CD14-positive monocyte (primary cell): ENCODE measurements at regions not wholly inside any gene's neighbourhood (a gene's known extent, or its start where the extent isn't known, plus 50 kb on each side); places are given as distances from the start of the nearest gene placed in this dataset.
"Not testable (repeated sequence)": the region's sequence is repeated elsewhere in the genome, so short reads cannot be mapped to it uniquely, and the experiment has no call there.

ENCODE experiments used
- DNase-seq, 3 donors: peaks; one replicate each; pipeline ENCODE4 v3.0.0-alpha.2; 2011 to 2022
- H2AFZ ChIP-seq: 2 replicates; pipeline ENCODE4 v1.6.0; 2012; ENCODE audit warnings: mild to moderate bottlenecking, low read depth, low read length, inconsistent platforms; ENCODE audit not compliant: insufficient read depth, poor library complexity, severe bottlenecking
- H3K27ac ChIP-seq, 2 donors: 1 replicate in 1 of 2; 2 replicates in 1 of 2; pipeline ENCODE4 v1.5.1; 2012 to 2013; ENCODE audit warnings: low read length in 2 of 2, control low read depth in 1 of 2, inconsistent platforms in 1 of 2, low read depth in 1 of 2, mild to moderate bottlenecking in 1 of 2
- H3K27me3 ChIP-seq, 2 donors: one replicate each; pipeline versions ENCODE4 v1.6.0 to v1.6.1; 2011 to 2013; ENCODE audit warnings: low read length in 2 of 2; ENCODE audit not compliant: control insufficient read depth in 2 of 2, insufficient read depth in 2 of 2
- H3K36me3 ChIP-seq, 2 donors: replicated peaks in 1 of 2; 1 replicate in 1 of 2; 2 replicates in 1 of 2; pipeline versions ENCODE4 v1.5.1 to v1.6.1; 2012 to 2013; ENCODE audit warnings: low read length in 2 of 2, control low read depth in 1 of 2, inconsistent platforms in 1 of 2, mild to moderate bottlenecking in 1 of 2; ENCODE audit not compliant: insufficient read depth in 2 of 2, control insufficient read depth in 1 of 2
- H3K4me1 ChIP-seq, 2 donors: 1 replicate in 1 of 2; 2 replicates in 1 of 2; pipeline versions ENCODE4 v1.5.1 to v1.6.1; 2012 to 2013; ENCODE audit warnings: low read length in 2 of 2, control low read depth in 1 of 2, inconsistent platforms in 1 of 2, mild to moderate bottlenecking in 1 of 2, moderate library complexity in 1 of 2; ENCODE audit not compliant: insufficient read depth in 2 of 2, control insufficient read depth in 1 of 2
- H3K4me2 ChIP-seq: replicated peaks from 2 replicates; pipeline ENCODE3; 2012; ENCODE audit warnings: low read length, moderate library complexity, mild to moderate bottlenecking; ENCODE audit not compliant: poor library complexity, severe bottlenecking; ENCODE audit errors: extremely low read depth
- H3K4me3 ChIP-seq, 3 experiments: fragments of 200-600 bp in 1 of 3; sonication (generic) in 1 of 3; replicated peaks in 1 of 3; 1 replicate in 2 of 3; 2 replicates in 1 of 3; pipeline ENCODE4 v1.5.1; 2011 to 2013; ENCODE audit warnings: low read length in 3 of 3, mild to moderate bottlenecking in 3 of 3, control low read depth in 2 of 3, low read depth in 2 of 3, inconsistent platforms in 1 of 3, moderate library complexity in 1 of 3
- H3K79me2 ChIP-seq: 2 replicates; pipeline ENCODE4 v1.6.0; 2012; ENCODE audit warnings: mild to moderate bottlenecking, control low read depth, inconsistent platforms, low read length, moderate library complexity; ENCODE audit not compliant: insufficient read depth
- H3K9ac ChIP-seq: 2 replicates; pipeline ENCODE4 v1.6.0; 2017; ENCODE audit warnings: low read length, mild to moderate bottlenecking; ENCODE audit not compliant: insufficient read depth, poor library complexity, severe bottlenecking
- H3K9me3 ChIP-seq, 2 donors: replicated peaks in 1 of 2; 1 replicate in 1 of 2; 2 replicates in 1 of 2; pipeline versions ENCODE4 v1.5.1 to v1.6.1; 2012 to 2013; ENCODE audit warnings: low read length in 2 of 2, control low read depth in 1 of 2; ENCODE audit not compliant: control insufficient read depth in 1 of 2, insufficient read depth in 1 of 2
- H4K20me1 ChIP-seq: 2 replicates; pipeline ENCODE4 v1.6.0; 2012; ENCODE audit warnings: mild to moderate bottlenecking, low read length, control low read depth, moderate library complexity; ENCODE audit not compliant: insufficient read depth
- H3K27ac Mint-ChIP-seq, 7 donors: one replicate each; pipeline ENCODE4 v1.8.0; 2020; ENCODE audit warnings: mild to moderate bottlenecking in 7 of 7, mixed read lengths in 7 of 7, moderate library complexity in 6 of 7, inconsistent platforms in 2 of 7
- H3K27me3 Mint-ChIP-seq, 3 donors: one replicate each; pipeline ENCODE4 v1.8.0; 2021 to 2022; ENCODE audit warnings: low read depth in 3 of 3, mild to moderate bottlenecking in 3 of 3, mixed read lengths in 3 of 3, moderate library complexity in 3 of 3, inconsistent platforms in 1 of 3
- H3K36me3 Mint-ChIP-seq, 2 donors: one replicate each; pipeline ENCODE4 v1.8.0; 2020; ENCODE audit warnings: mixed read lengths in 2 of 2, inconsistent platforms in 1 of 2, mild to moderate bottlenecking in 1 of 2
- H3K4me1 Mint-ChIP-seq: one replicate; pipeline ENCODE4 v1.8.0; 2020; ENCODE audit warnings: mild to moderate bottlenecking, mixed read lengths
- H3K4me3 Mint-ChIP-seq, 2 donors: one replicate each; pipeline ENCODE4 v1.8.0; 2020; ENCODE audit warnings: mild to moderate bottlenecking in 2 of 2, mixed read lengths in 2 of 2, moderate library complexity in 1 of 2
- H3K9me3 Mint-ChIP-seq, 7 donors: one replicate each; pipeline ENCODE4 v1.8.0; 2020 to 2022; ENCODE audit warnings: mixed read lengths in 7 of 7, mild to moderate bottlenecking in 6 of 7, moderate library complexity in 6 of 7, inconsistent platforms in 2 of 7
- WGBS: methylation state at CpG from one replicate; pipeline ENCODE4 v1.1.5; 2013; ENCODE audit warnings: missing lambda C conversion rate; ENCODE audit not compliant: insufficient coverage; 5-methylcytosine and 5-hydroxymethylcytosine counted together
- intact Hi-C, 2 donors: fragments of 100-400 bp; cut with micrococcal nuclease; formaldehyde crosslinking; loops; one replicate each; pipeline versions ENCODE4 v1.15.0 to v1.15.1; 2023
- TF ChIP-seq, protein P1 (sequence below): fragments of 200-600 bp; IDR thresholded peaks from one replicate; pipeline ENCODE4 v1.8.0; 2022; ENCODE audit warnings: antibody characterized with exemption, mild to moderate bottlenecking

DNA sequence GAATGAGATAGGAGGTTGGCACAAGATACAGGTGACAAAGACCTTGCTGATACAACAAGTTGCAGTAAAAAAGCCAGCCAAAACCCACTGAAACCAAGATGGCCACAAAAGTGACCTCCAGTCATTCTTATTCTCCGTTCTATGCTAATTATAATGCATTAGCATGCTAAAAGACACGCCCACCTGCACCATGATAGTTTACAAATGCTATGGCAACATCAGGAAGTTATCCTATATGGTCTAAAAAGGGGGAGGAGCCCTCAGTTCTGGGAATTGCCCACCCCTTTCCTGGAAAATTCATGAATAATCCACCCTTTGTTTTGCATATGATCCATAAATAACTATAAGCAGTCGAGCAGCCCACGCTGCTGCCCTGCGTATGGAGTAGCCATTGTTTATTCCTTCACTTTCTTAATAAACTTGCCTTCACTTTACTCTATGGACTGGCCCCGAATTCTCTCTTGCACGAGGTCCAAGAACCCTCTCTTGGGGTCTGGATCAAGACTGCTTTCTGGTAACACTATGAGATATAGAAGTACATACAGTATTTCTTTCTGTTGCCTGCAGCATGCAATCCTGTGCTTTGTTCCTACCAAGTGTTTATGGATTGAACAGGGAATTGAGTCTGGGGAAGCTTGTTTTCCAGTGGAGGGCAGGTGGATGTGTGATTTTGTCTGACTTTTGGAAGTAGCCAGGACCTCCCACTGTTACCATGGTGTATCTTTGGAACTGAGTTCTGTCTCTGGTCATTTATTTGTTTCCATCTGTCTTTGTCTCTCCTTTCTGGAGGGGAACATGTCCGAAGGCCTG, 72.0 kb upstream of the TGM3 start:
- Histone ChIP-seq H3K36me3 (peaks cover 0 to 4% of the 10 kb centered on the region in 2 donors), H3K27me3 (no peaks in the 10 kb centered on the region), H3K79me2 (no peaks in the 10 kb centered on the region), H3K4me2 (no peak overlapping the region), H4K20me1 (no peaks in the 10 kb centered on the region), H3K4me3 (no peak overlapping the region), H3K9me3 (peaks cover 6 to 13% of the 10 kb centered on the region in 2 donors), H3K9ac (no peak overlapping the region), H2AFZ (no peak overlapping the region), H3K4me1 (peaks cover 5 to 15% of the 10 kb centered on the region in 2 donors), H3K27ac (no peak overlapping the region)
- Mint-ChIP-seq H3K36me3 (peaks cover 9 to 12% of the 10 kb centered on the region in 2 donors), H3K4me3 (no peak overlapping the region), H3K27me3 (peaks cover 0 to 7% (median 3%) of the 10 kb centered on the region in 3 donors), H3K27ac (no peak overlapping the region), H3K4me1 (peaks cover 18% of the 10 kb centered on the region), H3K9me3 (peaks cover 7 to 20% (median 14%) of the 10 kb centered on the region in 7 donors)
- WGBS: 95% methylated on average over 4 of the region's 8 CpGs
- TF ChIP-seq, protein P1, sequence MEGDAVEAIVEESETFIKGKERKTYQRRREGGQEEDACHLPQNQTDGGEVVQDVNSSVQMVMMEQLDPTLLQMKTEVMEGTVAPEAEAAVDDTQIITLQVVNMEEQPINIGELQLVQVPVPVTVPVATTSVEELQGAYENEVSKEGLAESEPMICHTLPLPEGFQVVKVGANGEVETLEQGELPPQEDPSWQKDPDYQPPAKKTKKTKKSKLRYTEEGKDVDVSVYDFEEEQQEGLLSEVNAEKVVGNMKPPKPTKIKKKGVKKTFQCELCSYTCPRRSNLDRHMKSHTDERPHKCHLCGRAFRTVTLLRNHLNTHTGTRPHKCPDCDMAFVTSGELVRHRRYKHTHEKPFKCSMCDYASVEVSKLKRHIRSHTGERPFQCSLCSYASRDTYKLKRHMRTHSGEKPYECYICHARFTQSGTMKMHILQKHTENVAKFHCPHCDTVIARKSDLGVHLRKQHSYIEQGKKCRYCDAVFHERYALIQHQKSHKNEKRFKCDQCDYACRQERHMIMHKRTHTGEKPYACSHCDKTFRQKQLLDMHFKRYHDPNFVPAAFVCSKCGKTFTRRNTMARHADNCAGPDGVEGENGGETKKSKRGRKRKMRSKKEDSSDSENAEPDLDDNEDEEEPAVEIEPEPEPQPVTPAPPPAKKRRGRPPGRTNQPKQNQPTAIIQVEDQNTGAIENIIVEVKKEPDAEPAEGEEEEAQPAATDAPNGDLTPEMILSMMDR: no peak
- intact Hi-C loops: no loop called here
- no peak for DNase-seq

DNA sequence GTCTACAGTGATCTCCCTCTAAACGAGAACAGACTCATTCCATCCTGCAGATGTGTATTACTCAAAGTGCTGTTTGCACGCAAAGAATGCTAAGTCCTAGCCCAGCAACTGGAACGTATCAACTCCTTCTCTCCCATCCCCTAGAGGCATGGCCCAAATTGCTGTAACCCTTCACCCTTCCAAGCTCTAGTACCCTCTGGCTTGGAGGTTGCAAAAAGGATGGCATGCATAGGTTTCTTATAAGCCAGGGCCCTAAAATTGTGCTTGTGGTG, 71.5 kb upstream of the TGM3 start:
- Mint-ChIP-seq H3K9me3 (peaks cover 7 to 15% (median 9%) of the 10 kb centered on the region in 7 donors), H3K27ac (no peak overlapping the region), H3K4me1 (peaks cover 13% of the 10 kb centered on the region), H3K27me3 (peaks cover 0 to 7% (median 3%) of the 10 kb centered on the region in 3 donors), H3K36me3 (peaks cover 5 to 8% of the 10 kb centered on the region in 2 donors), H3K4me3 (no peak overlapping the region)
- WGBS: 80% methylated on average over 2 of the region's 3 CpGs
- TF ChIP-seq, protein P1: no peak
- Histone ChIP-seq H2AFZ (no peak overlapping the region), H3K27me3 (no peaks in the 10 kb centered on the region), H3K4me1 (peaks cover 5 to 12% of the 10 kb centered on the region in 2 donors), H3K27ac (no peak overlapping the region), H3K4me3 (no peak overlapping the region), H3K9ac (no peak overlapping the region), H3K9me3 (peaks cover 6 to 10% of the 10 kb centered on the region in 2 donors), H4K20me1 (no peaks in the 10 kb centered on the region), H3K4me2 (no peak overlapping the region), H3K36me3 (peaks cover 0 to 4% of the 10 kb centered on the region in 2 donors), H3K79me2 (no peaks in the 10 kb centered on the region)
- DNase-seq: no peak
- intact Hi-C loops: no loop called here

DNA sequence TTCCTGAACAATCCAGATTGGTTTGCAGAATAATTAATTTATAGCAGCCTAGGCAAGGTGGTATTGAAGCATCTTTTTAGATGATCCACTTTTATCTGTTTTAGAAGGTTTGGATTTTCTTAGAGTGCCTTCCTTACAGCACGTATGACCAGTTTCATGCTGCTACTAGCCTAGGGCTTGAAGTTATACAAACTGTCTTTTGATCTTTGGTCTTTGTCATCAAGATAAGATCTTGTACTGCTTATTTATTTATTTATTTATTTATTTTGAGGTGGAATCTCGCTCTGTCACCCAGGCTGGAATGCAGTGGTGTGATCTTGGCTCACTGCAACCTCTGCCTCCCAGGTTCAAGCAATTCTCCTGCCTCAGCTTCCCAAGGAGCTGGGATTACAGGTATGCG, 68.5 kb upstream of the TGM3 start:
- H4K20me1 ChIP-seq, H3K9me3 ChIP-seq, H3K4me1 Mint-ChIP-seq, H3K27me3 ChIP-seq, H3K79me2 ChIP-seq, H3K9me3 Mint-ChIP-seq, H3K9ac ChIP-seq, H3K4me3 ChIP-seq, H2AFZ ChIP-seq, H3K4me1 ChIP-seq, H3K27ac Mint-ChIP-seq, H3K36me3 Mint-ChIP-seq, H3K4me2 ChIP-seq, H3K4me3 Mint-ChIP-seq, H3K36me3 ChIP-seq, DNase-seq, H3K27me3 Mint-ChIP-seq, intact Hi-C loops, H3K27ac ChIP-seq: not testable (repeated sequence)
- WGBS: no CpG with 5 or more reads among the region's 3 CpGs
